Suppressor macrophage treated with lipopolysaccharide for 1 hour (primary cell): ENCODE measurements at regions not wholly inside any gene's neighbourhood (a gene's known extent, or its start where the extent isn't known, plus 50 kb on each side); places are given as distances from the start of the nearest gene placed in this dataset.

Experiments used
- DNase-seq, 3 donors: peaks; one replicate each; pipeline ENCODE4 v3.0.0-alpha.2; 2020 to 2022

DNA sequence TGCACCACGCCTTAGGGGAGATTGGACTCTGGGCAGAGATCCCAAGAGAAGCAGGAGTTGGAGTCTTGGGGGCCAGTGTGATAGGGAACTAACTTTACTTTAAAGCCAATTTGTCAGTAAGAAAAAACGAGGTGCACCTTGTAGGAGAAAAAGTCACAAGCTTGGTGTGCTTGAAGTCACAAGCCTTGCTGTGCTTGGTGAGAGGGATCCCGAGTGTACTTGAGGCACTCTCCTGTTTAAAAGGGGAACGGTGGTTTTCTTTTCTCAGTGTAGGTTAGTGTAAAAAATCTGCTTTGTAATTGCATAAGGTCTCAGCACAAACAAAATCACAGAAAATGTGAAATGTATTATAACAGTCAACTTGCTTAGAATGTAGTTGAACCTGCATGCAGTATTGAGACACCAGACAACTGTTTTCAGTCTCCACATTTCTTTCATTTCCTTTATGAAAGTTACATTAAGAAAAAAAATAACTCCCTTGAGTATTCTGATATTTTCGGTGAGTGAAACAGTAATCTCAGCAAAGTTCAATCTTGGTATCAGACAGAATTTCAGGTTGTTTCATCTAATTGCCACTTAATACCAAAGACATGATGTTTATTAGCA is 111.1 kb upstream of the DUSP22 start:
- no peak for DNase-seq

DNA sequence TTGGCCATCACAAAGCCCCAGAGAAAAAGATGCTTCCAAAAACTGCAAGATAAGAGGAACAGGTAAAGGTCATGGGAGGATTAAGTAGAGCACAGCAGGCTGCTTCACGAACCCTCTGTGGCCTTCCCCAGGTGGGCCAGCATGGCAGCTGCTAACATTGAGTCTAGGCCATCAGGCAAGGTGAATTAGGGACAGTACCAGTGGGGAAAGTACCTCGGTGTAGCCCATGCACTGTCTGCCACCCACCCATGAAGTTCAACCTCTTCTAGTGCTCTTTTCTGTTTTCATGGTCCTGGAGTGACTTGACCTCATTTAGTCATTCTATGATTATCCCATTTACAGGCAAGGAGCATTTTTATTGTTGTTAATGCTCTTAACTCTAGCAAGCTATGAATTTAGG is 108.6 kb upstream of the DUSP22 start:
- DNase-seq, result no peak

DNA sequence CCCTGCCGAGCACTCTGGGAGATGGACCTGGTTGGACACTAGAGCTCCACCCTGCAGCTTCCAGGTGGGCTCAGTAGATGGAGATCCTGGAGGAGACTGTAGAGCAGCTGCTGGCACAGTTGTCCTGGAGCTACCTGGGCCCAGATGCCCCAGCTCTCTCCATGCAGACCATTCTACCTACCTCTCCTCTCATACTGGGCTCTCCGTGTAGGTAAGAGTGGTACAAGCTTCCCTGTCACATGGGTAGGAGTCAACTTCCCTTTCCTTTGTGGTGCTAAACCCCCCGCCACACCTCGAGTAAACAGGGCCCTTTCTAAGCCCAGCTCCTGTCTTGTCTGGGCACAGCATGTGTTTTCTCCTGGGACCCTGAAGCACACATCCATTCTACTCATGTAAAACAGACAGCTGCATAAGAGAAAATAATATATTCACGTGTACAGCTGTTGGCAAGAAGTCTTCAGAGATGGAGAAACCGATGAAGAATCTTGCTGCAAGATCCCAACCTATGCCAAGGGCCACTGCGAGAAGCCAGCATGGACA is 108.1 kb upstream of the DUSP22 start:
- no peak for DNase-seq

DNA sequence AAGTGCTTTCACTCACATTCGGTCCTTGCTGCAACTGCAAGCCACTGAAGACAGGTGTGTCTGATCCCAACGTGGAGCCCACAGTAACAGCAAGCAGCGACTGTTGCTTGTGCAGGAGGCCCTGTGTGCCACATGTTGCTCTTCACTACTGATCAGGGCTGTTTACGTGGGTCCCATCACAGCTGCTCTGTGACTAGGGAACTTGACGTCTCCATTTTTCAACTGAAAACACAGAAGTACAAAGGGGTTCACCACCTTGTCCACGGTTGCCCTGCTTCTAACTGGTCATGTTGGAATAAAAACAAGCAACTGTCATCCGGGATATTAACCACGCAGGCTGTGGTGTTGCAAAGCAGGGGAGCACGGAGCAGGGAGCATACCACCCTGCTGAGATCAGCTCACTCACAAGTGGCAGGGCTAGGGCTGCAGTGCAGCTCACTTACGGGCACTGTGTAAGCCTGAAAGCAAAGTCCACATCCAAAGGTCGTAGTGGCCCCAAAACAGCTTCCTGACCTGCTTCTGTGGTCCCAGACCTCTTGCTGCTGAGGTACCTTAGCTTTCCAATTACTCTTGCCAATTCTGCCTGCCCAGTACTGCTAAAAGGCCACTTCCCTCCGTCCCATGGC is 105.8 kb upstream of the DUSP22 start:
- DNase-seq, result no peak

- DNase-seq, result no peak
These were observed 105.0 kb upstream of the DUSP22 start for GRCh38 chr6:187210-187861.

DNA sequence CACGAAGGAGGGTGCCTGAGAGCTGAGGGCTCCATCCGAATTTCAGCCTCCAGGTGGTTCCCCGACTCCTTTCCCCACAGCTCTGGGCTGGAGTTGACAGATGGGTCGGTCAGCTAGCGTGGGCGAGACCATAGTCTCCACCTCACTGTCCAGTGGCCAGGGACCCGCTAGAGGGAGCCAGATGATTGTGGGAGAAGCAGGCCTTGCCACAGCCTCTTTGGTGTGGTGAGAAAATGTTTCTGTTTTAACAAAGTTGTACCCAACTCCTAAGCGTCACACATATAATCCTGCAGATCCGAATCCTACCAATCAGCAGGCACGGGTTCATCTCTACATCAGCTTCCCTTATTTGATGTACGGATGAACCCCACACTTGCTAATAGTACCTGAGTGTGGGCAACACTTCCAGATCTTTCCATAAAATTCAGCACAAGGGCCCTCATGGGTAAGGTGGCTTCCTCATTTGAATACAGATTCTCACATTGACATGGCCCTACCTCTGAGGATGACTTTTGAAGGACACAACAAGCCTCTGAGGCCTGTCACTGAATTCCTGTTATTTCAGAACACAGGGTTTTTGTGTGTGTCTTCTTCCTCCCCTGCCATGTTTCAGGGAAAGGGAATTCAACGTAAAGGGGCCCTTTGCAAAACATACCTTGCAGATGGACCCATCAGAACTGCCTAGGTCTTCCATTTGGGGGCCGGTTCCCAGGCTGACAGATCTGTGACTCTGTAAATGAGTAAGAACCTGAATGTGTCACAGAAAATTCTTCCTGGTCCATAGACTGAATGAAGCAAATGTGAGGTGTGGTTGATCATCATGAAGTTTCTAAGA is 103.2 kb upstream of the DUSP22 start:
- DNase-seq, result peak; percentile 94 to 96 (median 95)

GRCh38 chr6:189676-190075 is 102.6 kb upstream of the DUSP22 start:
- DNase-seq, result no peak

DNA sequence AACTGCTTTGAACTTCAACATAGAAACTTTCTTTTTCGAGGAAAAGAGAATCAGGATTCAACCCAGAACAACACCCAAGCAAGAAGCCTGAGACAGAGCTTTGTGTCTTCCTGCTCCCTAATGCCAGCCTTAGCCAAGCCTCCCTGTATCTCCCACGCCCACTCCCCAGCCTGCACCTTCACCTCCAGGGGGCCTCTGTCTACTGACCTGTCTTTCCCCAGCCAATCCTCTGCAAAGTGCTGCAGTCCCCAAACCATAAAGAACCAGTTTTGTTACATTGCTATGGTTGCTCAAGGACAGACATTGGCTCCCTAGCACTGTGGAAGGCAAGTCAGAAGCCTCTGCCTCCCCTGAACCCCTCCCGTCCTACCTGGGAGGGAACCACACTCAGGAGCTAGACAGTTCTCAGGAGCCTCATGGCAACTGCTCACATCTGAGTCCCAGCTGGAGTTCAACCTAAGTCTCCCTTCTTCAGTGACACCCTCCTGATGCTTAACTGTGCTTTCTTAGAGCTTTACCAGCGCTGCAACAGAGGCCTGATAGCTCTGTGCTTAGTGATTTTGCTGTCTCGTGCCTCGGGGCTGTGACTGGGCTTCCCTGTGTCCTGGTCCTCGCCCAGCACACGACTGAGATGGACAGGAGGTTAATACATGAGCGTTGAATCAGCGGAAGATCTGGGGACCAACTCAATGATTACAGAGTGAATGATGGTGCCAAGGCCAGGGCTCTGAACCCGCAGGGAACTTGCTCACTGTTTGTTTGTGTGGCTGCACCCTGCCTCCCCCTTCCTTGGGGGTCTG is 101.5 kb upstream of the DUSP22 start:
- DNase-seq, result no peak

DNA sequence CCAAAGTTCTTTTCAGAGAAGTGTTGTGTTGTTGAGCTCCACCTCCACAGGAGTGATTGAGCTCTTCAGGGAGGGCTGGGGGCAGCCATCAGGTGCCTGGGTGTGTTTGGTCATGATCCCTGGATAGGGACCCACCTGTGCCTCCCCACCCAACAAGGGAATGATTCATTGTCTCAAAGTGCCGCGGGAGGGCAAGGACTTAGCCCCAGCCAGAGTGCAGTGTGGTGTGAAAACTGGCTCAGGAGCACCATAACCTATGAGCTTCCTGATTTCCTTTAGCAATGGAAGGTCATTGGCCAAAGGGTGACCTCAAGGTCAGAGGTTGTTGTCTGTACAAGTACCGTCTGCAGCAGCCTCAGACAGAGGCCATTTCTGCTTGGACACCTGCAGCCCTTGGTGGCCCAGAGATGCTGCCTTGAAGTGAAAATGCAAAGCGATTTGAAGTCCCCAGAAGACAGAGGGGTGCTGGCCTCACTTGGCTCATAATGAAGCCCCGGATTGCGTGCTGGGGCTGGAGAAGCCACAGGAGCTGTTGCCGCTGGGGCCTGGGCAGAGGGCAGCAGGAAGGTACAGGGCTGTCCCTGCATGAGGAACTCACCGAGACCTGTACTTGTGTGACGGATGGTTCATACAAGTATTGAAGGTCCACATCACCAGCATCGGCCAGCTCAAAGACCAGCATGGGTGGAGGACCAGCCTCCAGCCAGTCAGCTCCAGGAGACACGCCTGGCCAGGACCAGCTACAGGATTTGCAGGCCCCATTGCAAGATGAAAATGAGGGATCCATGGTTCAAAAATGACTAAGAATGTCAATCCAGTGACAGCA is 100.6 kb upstream of the DUSP22 start:
- no peak for DNase-seq

DNA sequence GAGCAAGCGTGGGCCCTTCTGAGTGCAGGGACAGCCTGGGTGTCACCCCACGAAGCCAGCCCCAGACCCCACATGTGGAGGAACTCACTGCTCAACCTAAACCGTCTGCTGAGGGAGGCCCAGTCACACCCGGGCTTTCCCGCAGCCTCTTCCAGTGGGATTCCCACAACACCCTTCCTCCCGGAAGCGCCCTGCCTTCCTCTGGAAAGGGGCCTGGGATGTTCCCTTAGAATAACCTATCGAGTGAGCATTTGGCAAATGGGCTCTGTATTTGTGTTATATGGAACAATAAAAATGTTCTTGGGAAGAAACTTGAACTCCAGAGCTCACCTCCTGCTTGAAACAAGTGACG is 100.0 kb upstream of the DUSP22 start:
- no peak for DNase-seq

- DNase-seq, result no peak
These were observed 99.1 kb upstream of the DUSP22 start for GRCh38 chr6:193180-193579.

DNA sequence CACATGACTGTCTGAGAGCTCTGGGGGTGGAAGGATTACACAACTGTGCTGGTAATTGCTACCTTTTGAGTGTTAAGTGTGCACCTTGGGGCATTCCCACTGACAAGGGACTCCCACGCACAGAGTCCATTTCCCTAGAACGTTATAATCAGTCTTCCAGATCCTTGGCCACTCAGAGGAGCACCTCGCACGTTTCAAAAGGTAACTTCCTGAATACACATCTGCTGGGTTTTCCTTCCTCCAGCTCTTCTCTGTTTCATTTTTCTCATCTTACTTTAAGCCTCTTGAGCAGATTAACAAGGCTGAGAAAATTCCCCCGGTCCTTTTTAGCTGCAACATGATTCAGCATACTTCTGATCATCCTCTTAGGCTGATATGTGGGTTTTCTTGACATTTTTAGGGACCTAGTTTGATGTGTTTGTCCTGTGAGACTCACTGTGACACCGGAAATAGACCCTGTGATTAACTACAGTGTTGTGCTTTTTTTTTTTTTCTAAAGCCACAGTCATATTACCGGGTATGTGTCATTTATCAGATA is 98.4 kb upstream of the DUSP22 start:
- DNase-seq, result peak; percentile 50 to 88 (median 84)

GRCh38 chr6:195861-196360 is 96.4 kb upstream of the DUSP22 start:
- DNase-seq, result peak; percentile 77 to 94 (median 85)

GRCh38 chr6:196543-196942 is 95.7 kb upstream of the DUSP22 start:
- DNase-seq, result no peak

GRCh38 chr6:203661-204060 is 88.6 kb upstream of the DUSP22 start:
- peak in 2 of 3 donors; percentile 34 to 43 for DNase-seq

DNA sequence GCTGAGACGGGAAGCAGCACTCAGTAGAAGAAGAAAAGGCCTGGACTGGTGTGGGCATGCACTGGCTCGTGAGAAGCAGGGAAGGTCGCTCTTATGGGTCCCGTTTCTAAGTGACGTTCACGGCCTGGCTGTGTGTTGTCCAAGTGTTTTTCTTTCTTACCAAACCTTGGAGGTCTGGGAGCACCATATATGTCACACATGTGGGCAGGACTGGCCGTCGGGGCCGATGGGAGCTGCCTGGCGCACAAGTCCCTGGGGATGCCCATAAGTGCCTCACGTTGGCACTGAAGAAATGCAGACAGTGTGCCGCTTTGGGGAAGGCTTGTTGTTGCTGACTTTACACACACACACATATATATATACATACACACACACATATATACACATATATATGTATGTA is 86.0 kb upstream of the DUSP22 start:
- no peak for DNase-seq

- peak; percentile 82 to 92 (median 91) for DNase-seq
These were observed 83.9 kb upstream of the DUSP22 start for GRCh38 chr6:208364-208763.

GRCh38 chr6:208938-209337 is 83.3 kb upstream of the DUSP22 start:
- peak; percentile 77 to 84 (median 82) for DNase-seq

- DNase-seq, result no peak
These were observed 82.7 kb upstream of the DUSP22 start for GRCh38 chr6:209432-210103.

- no peak for DNase-seq
These were observed 82.2 kb upstream of the DUSP22 start for GRCh38 chr6:210104-210456.
